ENCODE measurements at regions not wholly inside any gene's neighbourhood (a gene's known extent, or its start where the extent isn't known, plus 50 kb on each side); places are given as distances from the start of the nearest gene placed in this dataset.
A peak's percentile ranks its signal among the peaks of the same experiment; 100 is the strongest.

DNA sequence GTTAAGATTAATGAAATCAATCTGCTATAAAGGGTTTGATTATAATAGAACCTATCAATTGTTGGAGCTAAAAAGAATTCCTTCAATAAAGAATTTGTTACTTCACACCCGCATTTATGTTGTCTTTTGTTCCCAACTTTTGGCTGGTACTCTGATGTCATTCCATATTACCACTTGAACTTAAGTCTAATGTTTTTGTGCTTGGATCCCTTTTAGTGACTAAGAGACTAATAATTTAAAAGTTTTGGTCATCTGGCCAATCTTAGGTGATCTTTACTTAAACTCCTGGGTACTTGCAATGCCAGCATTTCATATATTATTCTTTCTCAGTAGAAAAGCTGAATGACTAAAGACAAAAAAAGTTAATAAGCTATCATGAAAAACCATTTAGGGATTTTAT lies 113.0 kb downstream of the TMEM30B start:
- Histone ChIP-seq H3F3A (ENCODE audit: low read length, unreplicated experiment) (no peaks in the 10 kb centered on the region), H3K79me2 (ENCODE audit: low read length) (no peaks in the 10 kb centered on the region), H3K4me3 (ENCODE audit: low read length) (no peak overlapping the region), H3K36me3 (ENCODE audit: low read depth, low read length) (no peaks in the 10 kb centered on the region), H3K27me3 (ENCODE audit: low read length) (no peaks in the 10 kb centered on the region), H3K4me2 (ENCODE audit: low read length) (no peak overlapping the region), H3K4me1 (ENCODE audit: insufficient read depth, low read length) (no peaks in the 10 kb centered on the region), H4K20me1 (ENCODE audit: low read length) (no peaks in the 10 kb centered on the region), H3K9me3 (ENCODE audit: low read length) (no peaks in the 10 kb centered on the region), H3K27ac (ENCODE audit: low read length) (no peak overlapping the region), H2AFZ (ENCODE audit: low read length) (no peak overlapping the region), H3K9me2 (replicated peaks; ENCODE audit: low read length) (no peaks in the 10 kb centered on the region), H3K9ac (ENCODE audit: low read length) (no peak overlapping the region)
- POLR2A ChIA-PET (ENCODE audit: unreplicated experiment), result no interaction called here
- TF ChIP-seq EZH2phosphoT487 (IDR thresholded peaks at IDR 0.05; ENCODE audit: borderline replicate concordance, low read length), result no peak
- no peak for TF ChIP-seq EZH2 (IDR thresholded peaks at IDR 0.05; ENCODE audit: low read length, unreplicated experiment)
- TF ChIP-seq, protein P1, sequence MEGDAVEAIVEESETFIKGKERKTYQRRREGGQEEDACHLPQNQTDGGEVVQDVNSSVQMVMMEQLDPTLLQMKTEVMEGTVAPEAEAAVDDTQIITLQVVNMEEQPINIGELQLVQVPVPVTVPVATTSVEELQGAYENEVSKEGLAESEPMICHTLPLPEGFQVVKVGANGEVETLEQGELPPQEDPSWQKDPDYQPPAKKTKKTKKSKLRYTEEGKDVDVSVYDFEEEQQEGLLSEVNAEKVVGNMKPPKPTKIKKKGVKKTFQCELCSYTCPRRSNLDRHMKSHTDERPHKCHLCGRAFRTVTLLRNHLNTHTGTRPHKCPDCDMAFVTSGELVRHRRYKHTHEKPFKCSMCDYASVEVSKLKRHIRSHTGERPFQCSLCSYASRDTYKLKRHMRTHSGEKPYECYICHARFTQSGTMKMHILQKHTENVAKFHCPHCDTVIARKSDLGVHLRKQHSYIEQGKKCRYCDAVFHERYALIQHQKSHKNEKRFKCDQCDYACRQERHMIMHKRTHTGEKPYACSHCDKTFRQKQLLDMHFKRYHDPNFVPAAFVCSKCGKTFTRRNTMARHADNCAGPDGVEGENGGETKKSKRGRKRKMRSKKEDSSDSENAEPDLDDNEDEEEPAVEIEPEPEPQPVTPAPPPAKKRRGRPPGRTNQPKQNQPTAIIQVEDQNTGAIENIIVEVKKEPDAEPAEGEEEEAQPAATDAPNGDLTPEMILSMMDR (conservative IDR thresholded peaks at IDR 0.05; ENCODE audit: low read depth, low read length), result no peak
- intact Hi-C loops (cut with micrococcal nuclease), result no loop called here
- CTCF ChIA-PET, result no interaction called here
- no peak for DNase-seq
- no TSS peak for BruUV-seq (replicated peaks)
- no peak for ATAC-seq

- intact Hi-C loops (cut with micrococcal nuclease), result no loop called here
- no peak overlapping the region for H3K9ac ChIP-seq (ENCODE audit: low read length)
- no peaks in the 10 kb centered on the region for H3K27me3 ChIP-seq (ENCODE audit: low read length)
- H3K4me3 ChIP-seq (ENCODE audit: low read length), result no peak overlapping the region
- no peaks in the 10 kb centered on the region for H4K20me1 ChIP-seq (ENCODE audit: low read length)
- H3K36me3 ChIP-seq (ENCODE audit: low read depth, low read length), result no peaks in the 10 kb centered on the region
- ATAC-seq, result no peak
- ChIA-PET POLR2A (ENCODE audit: unreplicated experiment) (interaction anchor here (0.7 kb wide), 2 partner anchors 106 to 756 kb away, joined by 3 read pairs; no protein-coding TSS in a partner anchor), CTCF (interaction anchor here (1.0 kb wide), 1 partner anchor 15 kb away, joined by 3 read pairs; no protein-coding TSS in a partner anchor)
- H2AFZ ChIP-seq (ENCODE audit: low read length), result no peak overlapping the region
- no TSS peak for BruUV-seq (replicated peaks)
- H3K9me3 ChIP-seq (ENCODE audit: low read length), result no peaks in the 10 kb centered on the region
- H3K9me2 ChIP-seq (replicated peaks; ENCODE audit: low read length), result no peaks in the 10 kb centered on the region
- H3K4me2 ChIP-seq (ENCODE audit: low read length), result no peak overlapping the region
- H3K79me2 ChIP-seq (ENCODE audit: low read length), result no peaks in the 10 kb centered on the region
- DNase-seq, result no peak
- no peaks in the 10 kb centered on the region for H3K4me1 ChIP-seq (ENCODE audit: insufficient read depth, low read length)
- H3F3A ChIP-seq (ENCODE audit: low read length, unreplicated experiment), result no peaks in the 10 kb centered on the region
- H3K27ac ChIP-seq (ENCODE audit: low read length), result no peak overlapping the region
- no peak for TF ChIP-seq EZH2 (IDR thresholded peaks at IDR 0.05; ENCODE audit: low read length, unreplicated experiment)
- no peak for TF ChIP-seq EZH2phosphoT487 (IDR thresholded peaks at IDR 0.05; ENCODE audit: borderline replicate concordance, low read length)
- TF ChIP-seq, protein P1 (conservative IDR thresholded peaks at IDR 0.05; ENCODE audit: low read depth, low read length), result no peak
These were observed 113.5 kb downstream of the TMEM30B start for GRCh38 chr14:61167642-61168041.

DNA sequence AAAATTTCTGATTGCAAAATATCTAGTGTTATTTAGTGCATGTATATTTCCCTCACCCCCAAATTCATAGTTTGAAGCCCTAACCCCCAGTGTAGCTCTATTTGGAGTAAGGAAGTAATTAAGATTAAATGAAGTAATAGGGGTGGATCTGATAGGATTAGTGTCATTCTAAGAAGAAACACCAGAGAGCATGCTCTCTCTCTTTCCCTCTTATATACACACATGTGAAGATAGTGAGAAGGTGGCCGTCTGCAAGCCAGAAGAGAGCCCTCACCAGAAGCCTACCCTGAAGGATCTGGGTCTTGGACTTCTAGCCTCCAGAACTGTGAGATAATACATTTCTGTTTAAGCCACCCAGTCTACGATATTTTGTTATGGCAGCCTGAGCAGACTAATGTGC lies 120.3 kb downstream of the TMEM30B start:
- H2AFZ ChIP-seq (ENCODE audit: low read length), result no peak overlapping the region
- ChIA-PET CTCF (interaction anchor here (0.6 kb wide), 1 partner anchor 438 kb away, joined by 8 read pairs; no protein-coding TSS in a partner anchor), POLR2A (ENCODE audit: unreplicated experiment) (no interaction called here)
- H3K9me2 ChIP-seq (replicated peaks; ENCODE audit: low read length), result no peaks in the 10 kb centered on the region
- H3K27ac ChIP-seq (ENCODE audit: low read length), result no peak overlapping the region
- H3F3A ChIP-seq (ENCODE audit: low read length, unreplicated experiment), result no peaks in the 10 kb centered on the region
- H3K9ac ChIP-seq (ENCODE audit: low read length), result no peak overlapping the region
- peak; percentile 60 for ATAC-seq
- H3K79me2 ChIP-seq (ENCODE audit: low read length), result no peaks in the 10 kb centered on the region
- H3K27me3 ChIP-seq (ENCODE audit: low read length), result no peaks in the 10 kb centered on the region
- TF ChIP-seq EZH2 (IDR thresholded peaks at IDR 0.05; ENCODE audit: low read length, unreplicated experiment) (no peak), EZH2phosphoT487 (IDR thresholded peaks at IDR 0.05; ENCODE audit: borderline replicate concordance, low read length) (no peak)
- TF ChIP-seq, protein P1 (conservative IDR thresholded peaks at IDR 0.05; ENCODE audit: low read depth, low read length), result peak; percentile 17; the same call in 1 of the 2 replicates
- no peaks in the 10 kb centered on the region for H3K4me1 ChIP-seq (ENCODE audit: insufficient read depth, low read length)
- no peaks in the 10 kb centered on the region for H4K20me1 ChIP-seq (ENCODE audit: low read length)
- DNase-seq, result no peak
- no TSS peak for BruUV-seq (replicated peaks)
- intact Hi-C loops (cut with micrococcal nuclease), result no loop called here
- no peaks in the 10 kb centered on the region for H3K36me3 ChIP-seq (ENCODE audit: low read depth, low read length)
- H3K4me2 ChIP-seq (ENCODE audit: low read length), result no peak overlapping the region
- no peak overlapping the region for H3K4me3 ChIP-seq (ENCODE audit: low read length)
- H3K9me3 ChIP-seq (ENCODE audit: low read length), result no peaks in the 10 kb centered on the region

All from PC-3 (cell line).